AG04450 (cell line): ENCODE measurements at regions not wholly inside any gene's neighbourhood (a gene's known extent, or its start where the extent isn't known, plus 50 kb on each side); places are given as distances from the start of the nearest gene placed in this dataset.
A peak's percentile ranks its signal among the peaks of the same experiment; 100 is the strongest.

Experiments
- CTCF ChIA-PET: fragments of 300-600, 350-600 bp; formaldehyde crosslinking; extraction: SDS; loops from one replicate; lab custom pipeline; 2022; ENCODE audit warnings: antibody characterized with exemption, inconsistent platforms; lab: Charles Lee
- POLR2A ChIA-PET: fragments of 350-600 bp; formaldehyde crosslinking; extraction: SDS; loops from one replicate; lab custom pipeline; 2021; ENCODE audit warnings: antibody characterized with exemption, inconsistent platforms; lab: Yijun Ruan, JAX
- DNase-seq: peaks from one replicate; pipeline ENCODE4 v3.0.0-alpha.2; 2011; ENCODE audit warnings: low read depth, low spot score
- H3K27ac ChIP-seq: one replicate; pipeline ENCODE4 v1.5.1; 2012; ENCODE audit warnings: low read depth, low read length, control low read depth
- H3K27me3 ChIP-seq: one replicate; pipeline ENCODE4 v1.6.0; 2012; ENCODE audit warnings: low read length; ENCODE audit not compliant: control insufficient read depth, insufficient read depth
- H3K4me3 ChIP-seq: 2 replicates; pipeline ENCODE4 v1.5.1; 2011; ENCODE audit warnings: mild to moderate bottlenecking, low read depth, low read length, control low read depth
- H3K9me3 ChIP-seq: 2 replicates; pipeline ENCODE4 v1.5.1; 2012; ENCODE audit warnings: low read length; ENCODE audit not compliant: control insufficient read depth, insufficient read depth
- TF ChIP-seq, protein P1 (sequence below): IDR thresholded peaks from 2 replicates; pipeline ENCODE4 v1.5.1; 2011; ENCODE audit warnings: low read depth, low read length, control low read depth, inconsistent platforms

DNA sequence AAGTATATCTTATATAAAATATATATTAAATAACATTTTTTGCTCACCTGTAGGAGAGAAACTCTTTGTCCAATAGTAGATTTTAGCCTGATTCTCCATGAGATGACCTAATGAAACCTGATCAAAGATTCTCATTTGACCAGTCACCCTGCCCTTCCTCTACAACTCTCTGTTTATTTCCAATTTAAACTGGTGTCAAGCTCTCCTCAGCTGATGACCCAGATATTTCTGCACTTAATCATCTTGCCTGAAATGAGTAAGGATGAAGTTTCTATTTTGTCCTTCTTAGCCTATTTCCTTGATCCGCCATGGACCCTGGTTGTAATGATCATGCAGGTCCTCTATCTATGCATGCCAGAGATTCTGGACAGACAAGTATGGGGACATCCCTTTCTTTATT is 179.3 kb upstream of the FGF10 start:
- H3K27me3 ChIP-seq: no peaks in the 10 kb centered on the region
- no peak overlapping the region for H3K4me3 ChIP-seq
- TF ChIP-seq, protein P1, sequence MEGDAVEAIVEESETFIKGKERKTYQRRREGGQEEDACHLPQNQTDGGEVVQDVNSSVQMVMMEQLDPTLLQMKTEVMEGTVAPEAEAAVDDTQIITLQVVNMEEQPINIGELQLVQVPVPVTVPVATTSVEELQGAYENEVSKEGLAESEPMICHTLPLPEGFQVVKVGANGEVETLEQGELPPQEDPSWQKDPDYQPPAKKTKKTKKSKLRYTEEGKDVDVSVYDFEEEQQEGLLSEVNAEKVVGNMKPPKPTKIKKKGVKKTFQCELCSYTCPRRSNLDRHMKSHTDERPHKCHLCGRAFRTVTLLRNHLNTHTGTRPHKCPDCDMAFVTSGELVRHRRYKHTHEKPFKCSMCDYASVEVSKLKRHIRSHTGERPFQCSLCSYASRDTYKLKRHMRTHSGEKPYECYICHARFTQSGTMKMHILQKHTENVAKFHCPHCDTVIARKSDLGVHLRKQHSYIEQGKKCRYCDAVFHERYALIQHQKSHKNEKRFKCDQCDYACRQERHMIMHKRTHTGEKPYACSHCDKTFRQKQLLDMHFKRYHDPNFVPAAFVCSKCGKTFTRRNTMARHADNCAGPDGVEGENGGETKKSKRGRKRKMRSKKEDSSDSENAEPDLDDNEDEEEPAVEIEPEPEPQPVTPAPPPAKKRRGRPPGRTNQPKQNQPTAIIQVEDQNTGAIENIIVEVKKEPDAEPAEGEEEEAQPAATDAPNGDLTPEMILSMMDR: no peak
- POLR2A ChIA-PET: no interaction called here
- DNase-seq: no peak
- CTCF ChIA-PET: no interaction called here
- no peak overlapping the region for H3K27ac ChIP-seq
- no peaks in the 10 kb centered on the region for H3K9me3 ChIP-seq

DNA sequence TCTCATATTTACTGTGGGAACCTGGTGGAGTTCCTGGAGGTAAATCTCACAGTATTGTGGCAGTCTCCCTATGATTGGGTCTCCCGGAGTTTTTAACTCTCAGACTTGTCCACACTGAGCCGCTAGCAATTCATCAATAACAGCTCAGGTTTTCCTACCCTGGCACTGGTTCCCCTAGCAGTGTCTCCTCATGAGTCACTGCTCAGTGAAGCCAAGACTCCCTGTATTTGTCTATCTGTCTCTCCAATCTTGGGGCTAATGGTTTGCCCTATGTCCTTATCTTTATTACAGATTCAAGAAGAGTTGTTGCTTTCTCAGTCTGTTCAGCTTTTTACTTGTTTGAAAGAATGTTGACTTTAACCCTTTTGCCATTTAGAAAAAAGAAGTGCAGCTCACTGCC is 176.7 kb upstream of the FGF10 start:
- ChIA-PET CTCF (no interaction called here), POLR2A (no interaction called here)
- TF ChIP-seq, protein P1: no peak
- Histone ChIP-seq H3K27ac (no peak overlapping the region), H3K27me3 (no peaks in the 10 kb centered on the region), H3K9me3 (no peaks in the 10 kb centered on the region), H3K4me3 (no peak overlapping the region)
- DNase-seq: no peak

DNA sequence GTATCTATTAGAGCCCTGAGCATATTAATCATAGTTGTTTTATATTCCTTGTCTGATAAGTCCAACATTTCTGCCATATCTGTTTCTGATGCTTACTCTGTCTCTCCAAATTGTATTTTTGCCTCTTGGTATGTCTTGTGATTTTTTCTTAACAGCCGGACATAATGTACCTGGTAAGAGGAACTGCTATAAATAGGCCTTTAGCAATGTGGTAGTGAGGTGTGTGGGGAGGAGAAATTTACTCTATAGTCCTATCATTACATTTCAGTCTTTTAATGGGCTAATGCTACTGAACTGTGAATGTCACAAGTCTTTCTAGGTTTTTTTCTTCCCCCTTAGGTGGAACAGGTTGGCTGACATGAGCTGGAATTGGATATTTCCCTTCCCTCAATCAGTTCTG is 176.1 kb upstream of the FGF10 start:
- POLR2A ChIA-PET: no interaction called here
- CTCF ChIA-PET: no interaction called here

DNA sequence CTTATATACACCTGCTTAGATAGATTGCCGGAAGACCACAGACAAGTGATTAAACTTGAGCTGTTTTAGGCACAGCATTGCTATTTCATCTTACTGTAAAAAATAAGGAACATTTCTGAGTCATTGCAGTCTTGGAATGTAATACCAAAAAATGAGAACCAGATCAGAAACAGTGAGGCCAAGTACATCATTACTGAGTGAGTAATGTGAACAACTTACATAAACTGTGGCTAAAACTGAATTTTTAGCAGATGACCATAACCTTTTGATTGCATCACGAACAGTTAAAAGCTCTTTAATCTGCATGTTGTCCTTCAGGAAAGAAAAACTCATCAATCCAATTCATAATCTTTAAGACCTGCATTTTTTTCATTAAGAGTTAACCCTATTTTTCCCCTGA is 157.1 kb upstream of the FGF10 start:
- Histone ChIP-seq H3K27me3 (no peaks in the 10 kb centered on the region), H3K27ac (no peak overlapping the region), H3K9me3 (no peaks in the 10 kb centered on the region), H3K4me3 (no peak overlapping the region)
- ChIA-PET CTCF (interaction anchor here (1.3 kb wide), 1 partner anchor 12 kb away, joined by 3 read pairs; no protein-coding TSS in a partner anchor), POLR2A (no interaction called here)
- TF ChIP-seq, protein P1: no peak
- peak; percentile 18 for DNase-seq

More for the DNA sequence above, 176.1 kb upstream of the FGF10 start:
- Histone ChIP-seq H3K9me3 (no peaks in the 10 kb centered on the region), H3K27ac (no peak overlapping the region), H3K27me3 (no peaks in the 10 kb centered on the region), H3K4me3 (no peak overlapping the region)
- DNase-seq: no peak
- TF ChIP-seq, protein P1: no peak

DNA sequence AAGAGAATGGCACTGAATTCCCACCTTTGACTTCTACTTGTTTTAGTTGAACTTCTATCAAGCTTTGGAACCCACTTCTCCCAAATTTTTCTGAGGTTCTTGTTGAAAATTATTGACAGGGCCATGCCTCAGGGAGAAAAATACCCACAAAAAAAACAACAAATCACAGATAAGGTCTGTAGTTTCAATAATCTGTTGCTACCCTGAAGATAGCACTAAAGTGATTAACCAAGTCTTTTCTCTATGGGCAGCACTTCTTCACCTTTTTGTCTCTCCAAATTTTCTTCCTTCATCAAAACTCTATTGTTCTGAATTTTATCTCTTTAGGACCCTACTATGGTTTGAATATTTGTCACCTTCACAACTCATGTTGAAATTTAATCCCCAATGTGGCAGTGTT is 154.3 kb upstream of the FGF10 start:
- no peak overlapping the region for H3K27ac ChIP-seq
- no peaks in the 10 kb centered on the region for H3K27me3 ChIP-seq
- H3K9me3 ChIP-seq: no peaks in the 10 kb centered on the region
- POLR2A ChIA-PET: no interaction called here
- TF ChIP-seq, protein P1: no peak
- no peak for DNase-seq
- CTCF ChIA-PET: no interaction called here
- no peak overlapping the region for H3K4me3 ChIP-seq
